Gastrocnemius medialis (tissue), 4 donors: ENCODE measurements at regions not wholly inside any gene's neighbourhood (a gene's known extent, or its start where the extent isn't known, plus 50 kb on each side); places are given as distances from the start of the nearest gene placed in this dataset.

ENCODE experiments used
- ATAC-seq, 2 donors: fragments of 150-250 bp; one replicate each; pipeline ENCODE4 v1.9.1; 2016
- DNase-seq, 2 donors: peaks; one replicate each; pipeline ENCODE4 v3.0.0-alpha.2; 2019
- H3K27ac ChIP-seq, 4 donors: fragments of 200-600 bp; sonication (generic); 1 replicate in 1 of 4; 2 replicates in 3 of 4; pipeline ENCODE4 v1.5.1; 2016 to 2018; ENCODE audit warnings: mild to moderate bottlenecking in 2 of 4, moderate library complexity in 1 of 4
- H3K27me3 ChIP-seq, 3 donors: fragments of 200-600 bp; sonication (generic) in 2 of 3; 1 replicate in 1 of 3; 2 replicates in 2 of 3; pipeline versions ENCODE4 v1.5.1 to v1.6.0; 2016 to 2019; ENCODE audit warnings: mild to moderate bottlenecking in 1 of 3, moderate library complexity in 1 of 3
- H3K36me3 ChIP-seq, 2 donors: fragments of 200-600 bp; sonication (generic) in 1 of 2; one replicate each; pipeline ENCODE4 v1.5.1; 2017 to 2018
- H3K4me1 ChIP-seq, 2 donors: fragments of 200-600 bp; sonication (generic) in 1 of 2; one replicate each; pipeline ENCODE4 v1.5.1; 2016 to 2017; ENCODE audit warnings: mild to moderate bottlenecking in 2 of 2
- H3K4me3 ChIP-seq, 4 donors: fragments of 200-600 bp; sonication (generic) in 3 of 4; 1 replicate in 1 of 4; 2 replicates in 3 of 4; pipeline ENCODE4 v1.5.1; 2016 to 2019; ENCODE audit warnings: mild to moderate bottlenecking in 2 of 4
- H3K9me3 ChIP-seq, 3 donors: fragments of 200-600 bp; sonication (generic) in 2 of 3; 1 replicate in 1 of 3; 2 replicates in 2 of 3; pipeline ENCODE4 v1.5.1; 2016 to 2019
- POLR2A ChIP-seq, 2 donors: fragments of 450-650 bp; IDR thresholded peaks; one replicate each; pipeline ENCODE4 v1.6.1; 2017; ENCODE audit warnings: antibody characterized with exemption in 2 of 2, mild to moderate bottlenecking in 2 of 2, moderate library complexity in 2 of 2
- in situ Hi-C, 4 donors: fragments of 200-750 bp; cut with MboI; loops; one replicate each; pipeline versions ENCODE4 v1.15.0 to v1.8.0; 2017; ENCODE audit warnings: low sequenced_read_pairs in 4 of 4
- intact Hi-C: fragments of 100-400 bp; cut with DNase I; formaldehyde crosslinking; loops from one replicate; pipeline ENCODE4 v1.15.1; 2023; ENCODE audit warnings: low total_unique reads
- TF ChIP-seq, protein P1 (sequence below), 5 experiments: fragments of 450-650 bp in 3 of 5; fragments of 200-600 bp in 2 of 5; sonication (generic) in 2 of 5; IDR thresholded peaks in 4 of 5; conservative IDR thresholded peaks in 1 of 5; 1 replicate in 4 of 5; 2 replicates in 1 of 5; pipeline ENCODE4 v1.5.1; 2016 to 2019; ENCODE audit warnings: antibody characterized with exemption in 5 of 5, mild to moderate bottlenecking in 3 of 5, moderate library complexity in 3 of 5

DNA sequence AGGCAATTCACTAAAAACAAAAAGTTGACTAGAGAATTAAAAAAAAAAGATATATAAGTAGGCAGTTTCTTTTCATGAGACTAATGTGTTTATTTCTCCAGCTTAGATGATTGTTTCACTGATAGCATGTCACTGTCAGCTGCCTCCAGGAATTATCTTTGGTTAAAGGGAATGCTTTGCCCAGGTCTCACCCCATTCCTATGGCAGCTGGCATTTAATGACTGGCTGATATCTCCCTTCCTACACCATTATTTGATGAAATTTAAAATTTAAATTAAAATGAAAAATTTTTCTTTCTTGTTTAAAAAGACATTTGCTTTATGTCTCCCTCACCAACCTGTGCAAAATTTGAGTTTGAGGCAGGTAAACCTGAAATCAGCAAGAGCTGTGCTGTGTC lies 214.5 kb upstream of the PRSS1 start:
- no peaks in the 10 kb centered on the region for H3K36me3 ChIP-seq
- H3K27me3 ChIP-seq, result no peaks in the 10 kb centered on the region
- ATAC-seq (no peak), DNase-seq (no peak)
- in situ Hi-C loops, result loop anchor here in 1 of 4 donors (10.0 kb wide), 2 partner anchors 100 to 250 kb away; no protein-coding TSS in a partner anchor
- H3K4me1 ChIP-seq, result no peaks in the 10 kb centered on the region
- TF ChIP-seq, protein P1, sequence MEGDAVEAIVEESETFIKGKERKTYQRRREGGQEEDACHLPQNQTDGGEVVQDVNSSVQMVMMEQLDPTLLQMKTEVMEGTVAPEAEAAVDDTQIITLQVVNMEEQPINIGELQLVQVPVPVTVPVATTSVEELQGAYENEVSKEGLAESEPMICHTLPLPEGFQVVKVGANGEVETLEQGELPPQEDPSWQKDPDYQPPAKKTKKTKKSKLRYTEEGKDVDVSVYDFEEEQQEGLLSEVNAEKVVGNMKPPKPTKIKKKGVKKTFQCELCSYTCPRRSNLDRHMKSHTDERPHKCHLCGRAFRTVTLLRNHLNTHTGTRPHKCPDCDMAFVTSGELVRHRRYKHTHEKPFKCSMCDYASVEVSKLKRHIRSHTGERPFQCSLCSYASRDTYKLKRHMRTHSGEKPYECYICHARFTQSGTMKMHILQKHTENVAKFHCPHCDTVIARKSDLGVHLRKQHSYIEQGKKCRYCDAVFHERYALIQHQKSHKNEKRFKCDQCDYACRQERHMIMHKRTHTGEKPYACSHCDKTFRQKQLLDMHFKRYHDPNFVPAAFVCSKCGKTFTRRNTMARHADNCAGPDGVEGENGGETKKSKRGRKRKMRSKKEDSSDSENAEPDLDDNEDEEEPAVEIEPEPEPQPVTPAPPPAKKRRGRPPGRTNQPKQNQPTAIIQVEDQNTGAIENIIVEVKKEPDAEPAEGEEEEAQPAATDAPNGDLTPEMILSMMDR (IDR thresholded peaks at IDR 0.05 in 4 of 5, conservative IDR thresholded peaks at IDR 0.05 in 1 of 5), result no peak
- no peak for TF ChIP-seq POLR2A (IDR thresholded peaks at IDR 0.05)
- intact Hi-C loops, result loop anchor here (10.0 kb wide), 2 partner anchors 50 to 100 kb away; no protein-coding TSS in a partner anchor
- no peak overlapping the region for H3K4me3 ChIP-seq
- H3K27ac ChIP-seq, result no peak overlapping the region
- no peaks in the 10 kb centered on the region for H3K9me3 ChIP-seq

DNA sequence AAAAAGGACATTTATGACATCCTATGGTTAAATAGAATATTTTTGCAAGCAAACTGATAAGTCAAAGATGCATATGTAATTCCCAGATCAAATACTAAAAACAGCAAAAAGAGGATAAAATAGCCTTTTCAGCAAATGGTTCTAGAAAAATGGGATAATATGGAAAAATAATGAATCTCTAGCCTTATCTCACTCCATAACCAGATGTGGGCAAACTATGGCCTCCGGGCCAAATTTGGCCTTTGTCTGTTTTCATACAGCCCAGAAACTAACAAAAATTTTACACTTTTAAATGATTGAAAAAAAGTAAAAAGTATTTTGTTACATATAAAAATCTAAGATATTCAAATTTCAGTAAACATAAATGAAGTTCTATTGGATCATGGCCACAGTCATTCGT lies 215.4 kb upstream of the PRSS1 start:
- DNase-seq (no peak), ATAC-seq (no peak)
- Histone ChIP-seq H3K27ac (no peak overlapping the region), H3K27me3 (peaks cover 0 to 4% (median 0%) of the 10 kb centered on the region in 3 donors), H3K36me3 (no peaks in the 10 kb centered on the region), H3K9me3 (no peaks in the 10 kb centered on the region), H3K4me3 (no peak overlapping the region), H3K4me1 (no peaks in the 10 kb centered on the region)
- no peak for TF ChIP-seq POLR2A (IDR thresholded peaks at IDR 0.05)
- TF ChIP-seq, protein P1 (IDR thresholded peaks at IDR 0.05 in 4 of 5, conservative IDR thresholded peaks at IDR 0.05 in 1 of 5), result no peak
- intact Hi-C loops (loop anchor here (10.0 kb wide), 2 partner anchors 51 to 101 kb away; no protein-coding TSS in a partner anchor), in situ Hi-C loops (loop anchor here in 1 of 4 donors (10.0 kb wide), 2 partner anchors 101 to 251 kb away; no protein-coding TSS in a partner anchor)

DNA sequence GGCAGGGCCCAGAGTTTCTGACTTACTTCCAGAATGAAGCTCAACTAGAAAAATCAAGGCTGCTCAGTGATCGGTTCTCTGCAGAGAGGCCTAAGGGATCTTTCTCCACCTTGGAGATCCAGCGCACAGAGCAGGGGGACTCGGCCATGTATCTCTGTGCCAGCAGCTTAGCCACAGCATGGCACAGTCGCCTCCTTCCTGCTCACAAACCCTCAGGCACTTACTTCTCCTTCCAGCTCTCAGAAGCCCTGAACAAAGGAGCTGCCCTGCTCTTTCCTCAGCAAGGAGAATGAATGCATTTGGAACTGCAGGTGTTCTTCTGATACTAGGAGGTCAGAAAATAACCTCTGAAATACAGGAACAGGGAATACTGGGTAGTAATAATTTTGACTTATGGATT lies 219.7 kb upstream of the PRSS1 start:
- DNase-seq (no peak), ATAC-seq (no peak)
- H3K4me1 ChIP-seq, result no peaks in the 10 kb centered on the region
- no peak overlapping the region for H3K27ac ChIP-seq
- no peaks in the 10 kb centered on the region for H3K36me3 ChIP-seq
- no peaks in the 10 kb centered on the region for H3K9me3 ChIP-seq
- H3K27me3 ChIP-seq, result peaks cover 0 to 8% (median 4%) of the 10 kb centered on the region in 3 donors
- H3K4me3 ChIP-seq, result no peak overlapping the region
- in situ Hi-C loops, result no loop called here
- intact Hi-C loops, result no loop called here
- TF ChIP-seq, protein P1 (IDR thresholded peaks at IDR 0.05 in 4 of 5, conservative IDR thresholded peaks at IDR 0.05 in 1 of 5), result no peak
- TF ChIP-seq POLR2A (IDR thresholded peaks at IDR 0.05), result no peak

DNA sequence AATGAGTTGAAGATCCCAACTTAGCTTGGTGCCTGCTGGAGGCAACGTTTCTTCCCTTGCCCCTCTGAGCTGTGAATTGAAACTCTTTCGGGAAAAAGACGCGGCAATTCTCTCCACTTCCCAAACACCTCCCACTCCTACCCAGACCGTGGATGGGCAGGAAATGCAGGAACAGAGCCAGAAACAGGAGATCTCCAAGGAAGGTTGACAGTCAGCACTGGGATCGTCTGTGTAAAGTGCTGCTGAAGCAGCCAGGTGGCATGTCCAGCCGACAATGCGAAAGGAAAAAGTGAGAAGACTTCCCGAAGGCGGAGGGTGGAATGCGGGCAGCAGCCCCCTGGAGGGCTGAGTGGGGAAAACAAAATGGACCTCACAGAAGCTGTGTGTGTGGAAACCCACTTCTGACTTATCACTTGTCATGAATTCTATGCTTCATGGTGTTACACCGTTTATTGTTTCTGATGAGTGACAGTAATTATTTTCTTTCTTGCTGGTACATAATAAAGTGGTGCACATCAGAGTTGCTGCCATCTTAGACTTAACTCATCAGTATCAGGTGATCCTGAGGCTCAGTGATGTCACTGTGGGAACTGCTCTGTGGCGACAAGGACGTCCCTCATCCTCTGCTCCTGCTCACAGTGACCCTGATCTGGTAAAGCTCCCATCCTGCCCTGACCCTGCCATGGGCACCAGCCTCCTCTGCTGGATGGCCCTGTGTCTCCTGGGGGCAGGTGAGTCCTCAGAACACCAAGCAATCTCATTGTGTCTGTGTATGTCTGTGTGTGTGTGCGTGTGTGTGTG lies 220.5 kb upstream of the PRSS1 start:
- in situ Hi-C loops, result no loop called here

More for the DNA sequence above, 220.5 kb upstream of the PRSS1 start:
- no peaks in the 10 kb centered on the region for H3K4me1 ChIP-seq
- no peaks in the 10 kb centered on the region for H3K9me3 ChIP-seq
- intact Hi-C loops, result no loop called here
- H3K27me3 ChIP-seq, result peaks cover 0 to 8% (median 4%) of the 10 kb centered on the region in 3 donors
- H3K36me3 ChIP-seq, result no peaks in the 10 kb centered on the region
- TF ChIP-seq POLR2A (IDR thresholded peaks at IDR 0.05), result no peak
- TF ChIP-seq, protein P1 (IDR thresholded peaks at IDR 0.05 in 4 of 5, conservative IDR thresholded peaks at IDR 0.05 in 1 of 5), result no peak
- H3K27ac ChIP-seq, result no peak overlapping the region
- ATAC-seq, result no peak
- no peak for DNase-seq
- H3K4me3 ChIP-seq, result no peak overlapping the region
